ENCODE measurements at regions not wholly inside any gene's neighbourhood (a gene's known extent, or its start where the extent isn't known, plus 50 kb on each side); places are given as distances from the start of the nearest gene placed in this dataset.

GRCh38 chr6:148192310-148192709, 150.3 kb upstream of the SASH1 start:
- no peak for TF ChIP-seq EP300 (IDR thresholded peaks at IDR 0.05)
- no peak for TF ChIP-seq FOSL2 (IDR thresholded peaks at IDR 0.05)
- TF ChIP-seq FOSL2 (CRISPR knock-in tag; IDR thresholded peaks at IDR 0.05), result no peak
- no peak for TF ChIP-seq POLR2A (IDR thresholded peaks at IDR 0.05; ENCODE audit: low read length)
- TF ChIP-seq CTCF (IDR thresholded peaks at IDR 0.05), result no peak
